Loucy (cell line): ENCODE measurements at regions not wholly inside any gene's neighbourhood (a gene's known extent, or its start where the extent isn't known, plus 50 kb on each side); places are given as distances from the start of the nearest gene placed in this dataset.

Source experiments
- H2AFZ ChIP-seq: fragments of 200-600 bp; sonication (generic); 2 replicates; pipeline ENCODE4 v1.6.0; 2016; ENCODE audit warnings: antibody characterized with exemption, mild to moderate bottlenecking, low read length, moderate library complexity
- H3F3A ChIP-seq: fragments of 200-600 bp; 2 replicates; pipeline ENCODE4 v1.6.0; 2016; ENCODE audit warnings: antibody characterized with exemption, low read depth, mild to moderate bottlenecking
- H3K27me3 ChIP-seq: fragments of 200-600 bp; sonication (generic); 2 replicates; pipeline ENCODE4 v1.6.1; 2014; ENCODE audit warnings: low read length, mild to moderate bottlenecking; ENCODE audit not compliant: insufficient read depth, poor library complexity, severe bottlenecking
- H3K36me3 ChIP-seq: fragments of 200-600 bp; sonication (generic); 2 replicates; pipeline ENCODE4 v1.6.1; 2016; ENCODE audit warnings: low read length; ENCODE audit not compliant: insufficient read depth
- H3K4me1 ChIP-seq: fragments of 200-600 bp; sonication (generic); 2 replicates; pipeline ENCODE4 v1.5.1; 2014; ENCODE audit warnings: low read length, mild to moderate bottlenecking; ENCODE audit not compliant: insufficient read depth, poor library complexity, severe bottlenecking
- H3K4me2 ChIP-seq: fragments of 200-600 bp; sonication (generic); 2 replicates; pipeline ENCODE4 v1.6.0; 2014; ENCODE audit warnings: antibody characterized with exemption, low read length, low read depth, mild to moderate bottlenecking; ENCODE audit not compliant: poor library complexity, severe bottlenecking
- H3K4me3 ChIP-seq: fragments of 200-600 bp; sonication (generic); 2 replicates; pipeline ENCODE4 v1.5.1; 2014; ENCODE audit warnings: low read length, mild to moderate bottlenecking, mixed read lengths; ENCODE audit not compliant: poor library complexity, severe bottlenecking
- H3K79me2 ChIP-seq: fragments of 200-600 bp; sonication (generic); 2 replicates; pipeline ENCODE4 v1.6.1; 2014; ENCODE audit warnings: low read length; ENCODE audit not compliant: insufficient read depth
- H3K9ac ChIP-seq: fragments of 200-600 bp; sonication (generic); 2 replicates; pipeline ENCODE4 v1.6.0; 2014; ENCODE audit warnings: mild to moderate bottlenecking, low read depth, low read length, moderate library complexity; ENCODE audit not compliant: poor library complexity, severe bottlenecking
- H3K9me2 ChIP-seq: fragments of 200-600 bp; sonication (generic); replicated peaks from 2 replicates; pipeline ENCODE4 v1.6.1; 2016; ENCODE audit warnings: low read depth, low read length, mixed read lengths
- H3K9me3 ChIP-seq: fragments of 200-600 bp; sonication (generic); 2 replicates; pipeline ENCODE4 v1.6.1; 2014; ENCODE audit warnings: mild to moderate bottlenecking, antibody characterized with exemption, low read length, low read depth; ENCODE audit not compliant: insufficient read depth
- H4K20me1 ChIP-seq: fragments of 200-600 bp; sonication (generic); 2 replicates; pipeline ENCODE4 v1.6.0; 2014; ENCODE audit warnings: antibody characterized with exemption, low read length, mild to moderate bottlenecking; ENCODE audit not compliant: insufficient read depth, poor library complexity, severe bottlenecking
- EZH2phosphoT487 ChIP-seq: fragments of 200-600 bp; IDR thresholded peaks from 2 replicates; pipeline ENCODE4 v1.6.1; 2018; ENCODE audit warnings: antibody characterized with exemption, mild to moderate bottlenecking, moderate library complexity, borderline replicate concordance
- TF ChIP-seq, protein P1 (sequence below): fragments of 200-600 bp; sonication (generic); conservative IDR thresholded peaks from 2 replicates; pipeline ENCODE4 v1.5.1; 2014; ENCODE audit warnings: mild to moderate bottlenecking, antibody characterized with exemption, low read length

DNA sequence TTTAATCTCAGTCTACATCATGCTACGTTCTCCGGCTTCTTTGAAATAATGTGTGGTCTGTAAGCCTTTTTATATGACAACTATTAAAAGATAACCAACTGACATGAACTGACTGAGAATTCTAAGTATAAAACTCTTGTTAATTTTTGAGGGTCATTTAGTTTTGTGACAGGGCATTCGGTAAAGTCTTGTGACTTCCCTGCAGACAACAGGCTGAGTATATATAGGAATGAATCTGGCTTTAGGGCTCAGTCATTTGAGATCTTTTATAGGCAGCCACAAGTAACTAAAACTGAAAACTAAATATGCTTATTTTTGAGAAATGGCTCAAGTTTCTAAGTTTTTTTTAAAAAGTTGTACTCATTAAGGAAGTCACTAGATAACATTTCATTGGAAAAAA, 62.5 kb upstream of the SCIN start:
- Histone ChIP-seq H3K27me3 (no peaks in the 10 kb centered on the region), H2AFZ (no peak overlapping the region), H3K36me3 (no peaks in the 10 kb centered on the region), H3K79me2 (no peaks in the 10 kb centered on the region), H3K9ac (no peak overlapping the region), H3K4me1 (no peaks in the 10 kb centered on the region), H4K20me1 (no peaks in the 10 kb centered on the region), H3K4me3 (no peak overlapping the region), H3K4me2 (no peak overlapping the region), H3K9me2 (no peaks in the 10 kb centered on the region), H3K9me3 (no peaks in the 10 kb centered on the region), H3F3A (no peaks in the 10 kb centered on the region)
- TF ChIP-seq, protein P1, sequence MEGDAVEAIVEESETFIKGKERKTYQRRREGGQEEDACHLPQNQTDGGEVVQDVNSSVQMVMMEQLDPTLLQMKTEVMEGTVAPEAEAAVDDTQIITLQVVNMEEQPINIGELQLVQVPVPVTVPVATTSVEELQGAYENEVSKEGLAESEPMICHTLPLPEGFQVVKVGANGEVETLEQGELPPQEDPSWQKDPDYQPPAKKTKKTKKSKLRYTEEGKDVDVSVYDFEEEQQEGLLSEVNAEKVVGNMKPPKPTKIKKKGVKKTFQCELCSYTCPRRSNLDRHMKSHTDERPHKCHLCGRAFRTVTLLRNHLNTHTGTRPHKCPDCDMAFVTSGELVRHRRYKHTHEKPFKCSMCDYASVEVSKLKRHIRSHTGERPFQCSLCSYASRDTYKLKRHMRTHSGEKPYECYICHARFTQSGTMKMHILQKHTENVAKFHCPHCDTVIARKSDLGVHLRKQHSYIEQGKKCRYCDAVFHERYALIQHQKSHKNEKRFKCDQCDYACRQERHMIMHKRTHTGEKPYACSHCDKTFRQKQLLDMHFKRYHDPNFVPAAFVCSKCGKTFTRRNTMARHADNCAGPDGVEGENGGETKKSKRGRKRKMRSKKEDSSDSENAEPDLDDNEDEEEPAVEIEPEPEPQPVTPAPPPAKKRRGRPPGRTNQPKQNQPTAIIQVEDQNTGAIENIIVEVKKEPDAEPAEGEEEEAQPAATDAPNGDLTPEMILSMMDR, result no peak
- no peak for TF ChIP-seq EZH2phosphoT487

DNA sequence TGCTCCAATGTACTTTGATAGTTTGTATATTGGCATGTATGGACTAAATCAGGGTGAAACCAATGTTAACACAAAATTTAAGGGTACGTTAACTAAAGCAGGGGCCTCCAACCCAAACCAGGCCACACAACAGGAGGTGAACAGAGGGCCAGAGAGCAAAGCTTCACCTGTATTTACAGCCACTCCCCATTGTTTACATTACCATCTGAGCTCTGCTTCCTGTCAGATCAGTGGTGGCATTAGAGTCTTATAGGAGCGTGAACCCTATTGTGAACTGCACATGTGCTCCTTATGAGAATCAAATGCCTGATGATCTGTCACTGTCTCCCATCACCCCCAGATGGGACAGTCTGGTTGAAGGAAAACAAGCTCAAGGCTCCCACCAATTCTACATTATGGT, 62.0 kb upstream of the SCIN start:
- Histone ChIP-seq H3K79me2 (no peaks in the 10 kb centered on the region), H2AFZ (no peak overlapping the region), H3K36me3 (no peaks in the 10 kb centered on the region), H3K9me2 (no peaks in the 10 kb centered on the region), H3F3A (no peaks in the 10 kb centered on the region), H3K4me2 (no peak overlapping the region), H3K9ac (no peak overlapping the region), H3K9me3 (no peaks in the 10 kb centered on the region), H3K4me3 (no peak overlapping the region), H4K20me1 (no peaks in the 10 kb centered on the region), H3K27me3 (no peaks in the 10 kb centered on the region), H3K4me1 (no peaks in the 10 kb centered on the region)
- TF ChIP-seq EZH2phosphoT487, result no peak
- TF ChIP-seq, protein P1, result no peak

DNA sequence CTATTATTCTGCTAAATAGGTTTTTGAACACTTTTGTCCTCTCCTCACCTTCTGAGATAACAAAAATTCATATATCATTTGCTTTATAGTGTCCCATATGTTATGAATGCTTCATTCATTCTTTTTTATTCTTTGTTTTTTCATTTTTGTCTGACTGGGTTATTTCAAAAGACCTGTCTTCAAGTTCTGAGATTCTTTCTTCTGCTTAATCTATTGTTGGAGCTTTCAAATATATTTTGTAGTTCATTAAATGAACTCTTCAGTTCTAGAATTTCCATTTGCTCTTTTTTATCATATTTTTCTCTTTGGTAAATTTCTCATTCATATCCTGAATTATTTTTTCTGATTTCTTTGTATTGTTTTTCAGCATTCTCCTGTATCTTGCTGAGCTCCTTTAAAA, 53.1 kb upstream of the SCIN start:
- Histone ChIP-seq H3F3A (no peaks in the 10 kb centered on the region), H3K79me2 (no peaks in the 10 kb centered on the region), H3K27me3 (no peaks in the 10 kb centered on the region), H3K4me2 (no peak overlapping the region), H3K9ac (no peak overlapping the region), H4K20me1 (no peaks in the 10 kb centered on the region), H3K9me3 (no peaks in the 10 kb centered on the region), H2AFZ (no peak overlapping the region), H3K36me3 (no peaks in the 10 kb centered on the region), H3K4me1 (no peaks in the 10 kb centered on the region), H3K9me2 (no peaks in the 10 kb centered on the region), H3K4me3 (no peak overlapping the region)
- TF ChIP-seq EZH2phosphoT487, result no peak

DNA sequence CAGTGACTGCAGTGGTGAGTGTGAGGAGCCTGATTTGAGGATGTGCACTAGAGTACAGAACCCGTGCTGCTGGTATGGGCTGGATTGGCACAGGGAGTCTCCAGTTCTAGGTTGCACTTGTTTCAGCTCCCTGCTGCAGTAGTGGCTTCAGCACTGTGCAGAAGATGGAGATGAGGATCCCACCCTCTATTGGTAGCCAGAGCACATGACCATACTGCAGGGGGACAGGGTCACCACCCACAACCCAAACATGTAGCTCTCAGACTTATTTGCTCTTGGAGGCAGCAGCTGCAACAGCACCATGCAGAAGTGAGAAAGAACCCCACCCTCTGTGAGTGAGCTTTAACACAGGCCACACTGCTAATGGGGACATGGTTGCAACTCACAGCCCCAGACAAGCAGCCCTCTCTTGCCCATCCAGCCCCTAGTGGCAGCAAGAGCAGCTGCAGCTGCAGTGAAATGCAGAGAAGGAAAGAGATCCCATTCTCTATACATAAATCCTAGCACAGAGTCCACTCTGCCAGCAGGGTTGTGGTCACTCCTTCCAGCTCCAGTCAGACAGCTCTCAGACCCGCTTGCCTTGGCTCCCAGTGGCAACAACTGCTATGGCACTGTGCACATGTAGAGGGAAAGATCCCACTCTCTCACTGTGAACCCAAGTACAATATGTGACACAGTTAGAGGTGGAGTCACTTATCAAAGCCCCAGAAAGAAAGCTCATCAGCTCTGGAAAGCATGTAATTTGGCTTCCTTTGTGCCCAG, 51.4 kb upstream of the SCIN start:
- H4K20me1 ChIP-seq, result no peaks in the 10 kb centered on the region
- no peak overlapping the region for H3K9ac ChIP-seq
- no peaks in the 10 kb centered on the region for H3K9me3 ChIP-seq
- H3K9me2 ChIP-seq, result no peaks in the 10 kb centered on the region
- no peak overlapping the region for H3K4me2 ChIP-seq
- no peak overlapping the region for H3K4me3 ChIP-seq
- H3K36me3 ChIP-seq, result no peaks in the 10 kb centered on the region
- H2AFZ ChIP-seq, result no peak overlapping the region
- TF ChIP-seq EZH2phosphoT487, result no peak
- TF ChIP-seq, protein P1, result peak; percentile 59
- H3K79me2 ChIP-seq, result no peaks in the 10 kb centered on the region
- no peaks in the 10 kb centered on the region for H3K27me3 ChIP-seq
- H3F3A ChIP-seq, result no peaks in the 10 kb centered on the region
- no peaks in the 10 kb centered on the region for H3K4me1 ChIP-seq
